ENCODE measurements at regions not wholly inside any gene's neighbourhood (a gene's known extent, or its start where the extent isn't known, plus 50 kb on each side); places are given as distances from the start of the nearest gene placed in this dataset.

GRCh38 chr18:30870466-30870865 lies 172.1 kb downstream of the DSC3 start:
- no peak for FAIRE-seq
- Histone ChIP-seq H3K36me3 (ENCODE audit: control insufficient read depth in 2 of 2, insufficient read depth in 2 of 2, low read length in 1 of 2) (no peaks in the 10 kb centered on the region), H3K27me3 (replicated peaks in 1 of 2; ENCODE audit: control insufficient read depth in 2 of 2, insufficient read depth in 2 of 2, low read length in 1 of 2) (no peaks in the 10 kb centered on the region), H3K4me1 (ENCODE audit: control insufficient read depth, insufficient read depth, low read length) (no peaks in the 10 kb centered on the region), H2AFZ (ENCODE audit: control insufficient read depth, low read depth, low read length) (no peak overlapping the region), H3K27ac (ENCODE audit: control insufficient read depth, insufficient read depth) (no peak overlapping the region), H3K9ac (ENCODE audit: control insufficient read depth, insufficient read depth, low read length) (no peak overlapping the region), H3K4me3 (no peak overlapping the region), H3K4me2 (ENCODE audit: control insufficient read depth, insufficient read depth) (no peak overlapping the region), H4K20me1 (ENCODE audit: control insufficient read depth, insufficient read depth) (no peaks in the 10 kb centered on the region), H3K79me2 (ENCODE audit: control insufficient read depth, insufficient read depth, low read length) (no peaks in the 10 kb centered on the region), H3K9me3 (replicated peaks; ENCODE audit: control insufficient read depth, insufficient read depth, low read length) (no peaks in the 10 kb centered on the region)
- 2% methylated on average over 2 of the region's 2 CpGs for WGBS (ENCODE audit: insufficient coverage, insufficient replicate concordance, low lambda C conversion rate, missing lambda C conversion rate)
- BruUV-seq (replicated peaks): no TSS peak
- ATAC-seq: no peak
- in situ Hi-C loops (cut with MboI) (no loop called here), intact Hi-C loops (cut with micrococcal nuclease; ENCODE audit: unreplicated experiment) (no loop called here)
- ChIA-PET POLR2A (no interaction called here), RAD21 (ENCODE audit: unreplicated experiment) (interaction anchor here (0.6 to 1.5 kb wide), 2 partner anchors 11 to 12 kb away, joined by 3 read pairs; no protein-coding TSS in a partner anchor), CTCF (no interaction called here), SMC1A (ENCODE audit: uncharacterized antibody, unreplicated experiment) (interaction anchor here (0.9 to 1.2 kb wide), 2 partner anchors 11 to 77 kb away, joined by 3 read pairs; no protein-coding TSS in a partner anchor)
- no peak for TF ChIP-seq GABPA (IDR thresholded peaks at IDR 0.05; ENCODE audit: low read depth)
- no peak for TF ChIP-seq TCF12 (IDR thresholded peaks at IDR 0.05; ENCODE audit: low read depth, low read length)
- TF ChIP-seq IKZF2 (IDR thresholded peaks at IDR 0.05): no peak
- TF ChIP-seq PAX8 (IDR thresholded peaks at IDR 0.05): no peak
- no peak for TF ChIP-seq NR2C1 (IDR thresholded peaks at IDR 0.05)
- TF ChIP-seq SRF (IDR thresholded peaks at IDR 0.05; ENCODE audit: low read depth in 2 of 2, low read length in 2 of 2): no peak
- TF ChIP-seq ZSCAN29 (IDR thresholded peaks at IDR 0.05): no peak
- no peak for DNase-seq (ENCODE audit: low read depth, low spot score)

DNA sequence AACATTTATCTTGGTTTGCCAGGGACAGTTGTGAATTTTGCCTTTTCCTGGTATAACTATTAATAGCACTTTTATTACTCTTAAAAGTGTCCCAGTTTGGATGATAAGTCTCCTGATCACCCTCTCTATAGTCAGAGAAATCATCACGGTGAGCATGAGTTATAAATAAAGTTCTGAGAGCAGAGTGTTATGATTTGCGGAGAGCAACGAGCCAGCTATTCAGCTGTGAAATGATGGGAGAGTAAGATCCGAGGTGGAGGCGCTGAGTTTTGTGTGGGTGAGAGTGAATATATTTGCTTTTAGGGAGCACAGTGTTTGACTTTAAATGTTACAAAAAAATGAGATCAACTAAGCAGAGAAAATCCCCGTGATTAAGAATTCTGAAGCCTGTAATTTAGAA lies 179.6 kb downstream of the DSC3 start:
- no peak overlapping the region for H3K27ac ChIP-seq (ENCODE audit: control insufficient read depth, insufficient read depth)
- no peaks in the 10 kb centered on the region for H3K27me3 ChIP-seq (replicated peaks in 1 of 2; ENCODE audit: control insufficient read depth in 2 of 2, insufficient read depth in 2 of 2, low read length in 1 of 2)
- no peak for FAIRE-seq
- intact Hi-C loops (cut with micrococcal nuclease; ENCODE audit: unreplicated experiment) (no loop called here), in situ Hi-C loops (cut with MboI) (no loop called here)
- ATAC-seq: no peak
- ChIA-PET CTCF (interaction anchor here (1.0 kb wide), 1 partner anchor 11 kb away, joined by 3 read pairs; no protein-coding TSS in a partner anchor), POLR2A (no interaction called here), RAD21 (ENCODE audit: unreplicated experiment) (no interaction called here), SMC1A (ENCODE audit: uncharacterized antibody, unreplicated experiment) (interaction anchor here (1.4 kb wide), 1 partner anchor 12 kb away, joined by 3 read pairs; no protein-coding TSS in a partner anchor)
- no peak overlapping the region for H3K4me3 ChIP-seq
- DNase-seq (ENCODE audit: low read depth, low spot score): no peak
- H3K9me3 ChIP-seq (replicated peaks; ENCODE audit: control insufficient read depth, insufficient read depth, low read length): no peaks in the 10 kb centered on the region
- no TSS peak for BruUV-seq (replicated peaks)
- WGBS (ENCODE audit: insufficient coverage, insufficient replicate concordance, low lambda C conversion rate, missing lambda C conversion rate): 29% methylated on average over 6 of the region's 6 CpGs
- H3K4me2 ChIP-seq (ENCODE audit: control insufficient read depth, insufficient read depth): no peak overlapping the region
- no peak overlapping the region for H3K9ac ChIP-seq (ENCODE audit: control insufficient read depth, insufficient read depth, low read length)
- no peaks in the 10 kb centered on the region for H3K36me3 ChIP-seq (ENCODE audit: control insufficient read depth in 2 of 2, insufficient read depth in 2 of 2, low read length in 1 of 2)
- no peaks in the 10 kb centered on the region for H3K79me2 ChIP-seq (ENCODE audit: control insufficient read depth, insufficient read depth, low read length)
- no peaks in the 10 kb centered on the region for H4K20me1 ChIP-seq (ENCODE audit: control insufficient read depth, insufficient read depth)
- H2AFZ ChIP-seq (ENCODE audit: control insufficient read depth, low read depth, low read length): no peak overlapping the region
- H3K4me1 ChIP-seq (ENCODE audit: control insufficient read depth, insufficient read depth, low read length): no peaks in the 10 kb centered on the region
- TF ChIP-seq KDM1A (IDR thresholded peaks at IDR 0.05; ENCODE audit: borderline replicate concordance) (no peak), TCF7 (IDR thresholded peaks at IDR 0.05; ENCODE audit: borderline replicate concordance) (no peak), TBL1XR1 (IDR thresholded peaks at IDR 0.05; ENCODE audit: low read depth, low read length) (no peak), SKIL (IDR thresholded peaks at IDR 0.05; ENCODE audit: low read depth, poor library complexity, severe bottlenecking) (no peak), EZH2 (IDR thresholded peaks at IDR 0.05; ENCODE audit: borderline replicate concordance, control insufficient read depth, low read depth, low read length) (no peak), SIX5 (IDR thresholded peaks at IDR 0.05; ENCODE audit: low read depth, low read length, severe bottlenecking) (no peak), ZNF592 (IDR thresholded peaks at IDR 0.05) (no peak)
